ENCODE measurements at regions not wholly inside any gene's neighbourhood (a gene's known extent, or its start where the extent isn't known, plus 50 kb on each side); places are given as distances from the start of the nearest gene placed in this dataset.
A peak's percentile ranks its signal among the peaks of the same experiment; 100 is the strongest.

DNA sequence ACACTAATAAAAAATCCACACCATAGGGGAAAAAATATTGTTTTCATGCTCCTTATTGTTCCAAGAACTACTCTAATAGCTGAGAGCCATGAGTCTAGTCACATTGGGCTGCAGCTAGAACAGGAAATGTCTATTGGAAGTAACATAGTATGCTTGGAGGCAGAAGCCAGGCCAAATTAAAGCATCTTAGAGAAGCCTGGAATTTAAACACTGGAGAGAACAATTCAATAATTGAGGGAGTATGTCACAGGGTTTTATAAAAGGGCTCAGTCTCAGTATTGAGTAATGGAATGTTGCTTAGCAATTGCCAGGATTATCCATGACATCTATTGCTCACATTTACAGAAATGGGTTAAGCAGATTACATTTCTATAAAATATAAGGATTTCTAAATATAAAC, 471.3 kb downstream of the LMO4 start:
- no peak for DNase-seq (ENCODE audit: insufficient read length, low spot score)
- FAIRE-seq: no peak

DNA sequence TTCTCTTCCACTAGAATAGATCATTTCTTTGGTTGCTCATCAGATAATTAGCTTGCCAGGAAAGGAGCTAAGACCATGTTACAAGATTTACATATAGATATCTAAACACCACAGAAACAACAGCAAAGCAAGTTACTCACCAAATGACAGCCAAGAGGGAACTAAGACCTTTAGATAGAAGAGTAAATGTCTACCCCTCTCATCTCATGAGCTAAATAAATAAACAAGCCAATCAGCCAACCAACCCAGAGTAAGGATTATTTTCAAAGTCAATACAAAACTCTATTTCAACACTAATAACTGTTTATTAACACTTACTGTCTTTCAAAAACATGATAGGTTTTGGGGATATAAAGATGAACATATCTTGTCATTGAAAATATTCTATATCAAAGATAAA, 474.7 kb downstream of the LMO4 start:
- DNase-seq (ENCODE audit: insufficient read length, low spot score): no peak
- FAIRE-seq: no peak

DNA sequence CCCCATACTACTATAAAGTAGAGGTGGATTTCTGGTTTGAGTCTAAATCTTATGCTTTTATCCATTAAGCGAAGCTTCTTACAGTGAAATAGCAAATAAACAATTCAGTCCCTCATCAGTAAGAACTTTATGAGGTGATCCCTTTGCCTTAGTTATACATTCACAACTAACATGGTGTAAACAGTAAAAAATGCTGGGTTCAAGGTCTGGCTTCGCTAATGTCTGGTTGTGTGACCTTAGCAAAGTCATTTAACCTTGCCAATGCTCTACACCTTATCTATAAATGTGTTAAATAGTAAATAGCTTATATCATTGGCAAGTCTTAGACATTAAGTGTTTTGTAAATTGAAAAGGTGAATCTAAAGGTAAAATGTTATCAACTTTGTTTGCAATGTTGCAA, 475.4 kb downstream of the LMO4 start:
- FAIRE-seq (no peak), DNase-seq (ENCODE audit: insufficient read length, low spot score) (no peak)

DNA sequence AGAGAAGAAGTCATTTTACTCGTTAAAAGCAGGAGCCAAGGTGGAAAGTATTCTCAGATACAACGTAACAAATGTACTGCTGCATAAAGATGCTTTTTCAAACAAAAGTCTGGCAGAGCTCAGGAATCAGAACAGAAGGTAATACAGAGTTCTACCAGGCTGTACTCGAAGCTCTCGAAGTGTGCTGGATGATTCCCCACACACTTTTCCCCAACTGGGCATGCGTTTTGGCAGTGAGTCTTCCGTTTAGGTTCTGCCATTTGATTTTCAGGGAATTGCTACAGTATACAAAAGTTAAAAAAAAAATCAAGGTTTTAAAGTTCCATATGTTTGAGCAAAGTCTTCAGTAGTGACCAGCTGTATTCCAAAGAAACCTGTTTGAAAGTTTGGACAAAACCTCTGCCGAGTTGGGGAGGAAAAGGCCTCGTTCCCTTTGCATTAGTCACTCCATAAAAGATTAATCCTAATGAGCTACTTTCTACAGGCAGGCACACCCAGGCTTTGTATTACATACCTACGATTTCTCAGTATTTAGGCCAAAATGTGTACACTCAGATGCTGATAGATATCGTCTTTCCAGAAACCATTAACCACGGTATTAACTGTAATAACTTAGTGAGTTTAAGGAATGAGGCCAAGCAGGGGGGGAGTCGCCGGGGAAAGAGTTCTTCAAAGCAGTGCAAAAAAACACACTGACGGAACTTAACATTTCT, 477.1 kb downstream of the LMO4 start:
- DNase-seq (ENCODE audit: insufficient read length, low spot score): peak; percentile 20
- no peak for FAIRE-seq

DNA sequence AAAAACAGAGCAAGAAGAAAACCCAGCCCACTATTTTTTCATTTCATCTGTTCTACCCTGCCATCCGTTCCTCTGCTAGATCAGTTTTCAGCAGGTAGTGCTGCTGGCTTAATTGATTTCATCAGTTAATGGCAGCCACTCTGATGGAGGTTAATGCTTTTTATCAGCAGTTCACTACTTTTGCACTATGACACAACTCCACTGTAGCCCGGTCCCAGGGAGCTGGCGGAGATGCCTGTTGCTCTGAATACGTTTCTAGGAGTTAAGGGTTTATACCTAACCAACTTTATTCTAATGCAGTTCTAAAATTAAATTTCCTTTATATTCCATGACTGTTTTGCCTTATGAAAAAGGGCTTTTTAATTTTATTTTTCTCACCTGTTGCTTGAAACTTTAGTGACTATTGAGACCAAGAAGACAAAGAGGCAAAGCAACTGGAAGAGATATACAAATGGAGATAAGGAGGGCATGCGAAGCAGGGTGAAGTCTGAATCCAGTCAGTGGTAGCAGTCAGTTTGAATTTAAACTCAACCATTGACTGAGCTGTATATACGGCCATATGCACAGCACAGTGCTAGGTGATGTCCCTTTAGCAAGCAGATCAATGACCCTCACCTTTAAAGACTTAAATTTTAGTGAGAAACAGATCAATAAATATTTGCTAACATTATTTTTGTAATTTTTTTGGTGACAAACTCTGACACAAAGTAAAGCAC, 477.9 kb downstream of the LMO4 start:
- DNase-seq (ENCODE audit: insufficient read length, low spot score): no peak
- no peak for FAIRE-seq

DNA sequence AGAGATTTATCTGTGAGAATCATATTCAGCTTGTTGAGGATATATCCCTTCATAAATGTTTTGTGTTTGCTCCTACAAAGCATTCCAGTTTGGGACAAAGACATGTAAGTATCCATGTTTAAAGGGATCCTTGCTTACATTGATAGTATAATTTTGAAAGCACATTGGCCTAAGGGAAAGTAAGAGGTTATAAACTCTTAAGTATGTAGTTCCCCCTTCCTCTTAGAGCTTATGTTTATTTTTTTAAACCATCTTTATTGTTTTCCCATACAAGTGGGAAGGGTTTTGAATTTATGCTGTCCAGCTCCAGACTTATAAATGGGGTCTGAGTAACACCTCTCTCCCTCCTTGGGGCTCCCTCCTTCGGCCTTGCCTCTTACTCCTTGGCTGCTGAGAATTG, 481.5 kb downstream of the LMO4 start:
- DNase-seq (ENCODE audit: insufficient read length, low spot score) (no peak), FAIRE-seq (no peak)

DNA sequence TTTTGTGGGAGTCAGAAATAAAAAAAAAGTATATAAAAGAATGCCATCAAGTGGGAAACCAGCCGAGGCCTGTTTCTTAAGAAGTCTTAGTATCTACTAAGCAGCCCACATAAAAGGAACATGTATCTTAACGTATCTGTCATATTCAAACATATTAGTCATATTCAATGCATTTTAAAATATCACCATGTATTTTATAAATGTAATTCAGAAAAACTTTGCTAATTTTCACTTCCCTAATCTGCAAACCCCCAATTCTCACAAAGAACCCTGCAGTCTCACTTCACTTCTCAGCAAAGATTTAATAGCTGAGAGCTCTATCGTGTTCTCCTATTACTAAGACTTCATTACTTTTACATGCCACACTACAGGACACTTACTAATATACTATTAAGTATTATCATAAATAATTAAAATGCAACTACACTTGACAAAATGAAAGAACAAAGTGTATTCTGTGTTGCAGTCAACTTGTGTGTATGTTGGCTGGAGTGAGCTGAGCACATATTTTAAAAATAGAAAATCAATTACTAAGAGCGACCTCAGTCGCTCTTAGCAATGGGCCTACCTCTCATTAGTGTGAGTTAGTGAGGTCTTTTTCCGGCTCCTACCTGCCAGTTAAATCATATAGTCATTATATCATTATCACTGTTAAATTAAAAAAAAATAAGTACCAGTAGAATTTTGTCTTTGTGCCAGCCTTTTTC, 484.3 kb downstream of the LMO4 start:
- DNase-seq (ENCODE audit: insufficient read length, low spot score) (no peak), FAIRE-seq (no peak)

DNA sequence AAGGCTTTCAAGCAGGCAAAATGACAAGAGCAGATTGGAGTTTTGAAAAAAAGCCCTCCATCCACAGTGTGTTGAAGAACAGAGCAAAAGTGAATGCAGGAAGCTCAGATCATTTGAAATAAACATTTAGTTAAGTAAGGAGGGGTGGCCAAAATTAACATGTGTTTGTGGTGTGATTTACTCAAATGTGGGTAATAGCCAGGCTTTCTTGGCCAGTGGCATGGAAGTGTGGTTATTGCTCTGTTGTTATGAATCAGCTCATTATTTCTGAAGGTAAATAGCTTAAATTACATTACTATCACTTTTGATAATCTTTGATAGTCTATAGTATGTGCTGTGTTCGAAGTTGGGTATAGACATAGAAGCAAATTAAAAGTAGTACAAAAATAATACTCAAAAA, 485.9 kb downstream of the LMO4 start:
- FAIRE-seq: no peak
- no peak for DNase-seq (ENCODE audit: insufficient read length, low spot score)

DNA sequence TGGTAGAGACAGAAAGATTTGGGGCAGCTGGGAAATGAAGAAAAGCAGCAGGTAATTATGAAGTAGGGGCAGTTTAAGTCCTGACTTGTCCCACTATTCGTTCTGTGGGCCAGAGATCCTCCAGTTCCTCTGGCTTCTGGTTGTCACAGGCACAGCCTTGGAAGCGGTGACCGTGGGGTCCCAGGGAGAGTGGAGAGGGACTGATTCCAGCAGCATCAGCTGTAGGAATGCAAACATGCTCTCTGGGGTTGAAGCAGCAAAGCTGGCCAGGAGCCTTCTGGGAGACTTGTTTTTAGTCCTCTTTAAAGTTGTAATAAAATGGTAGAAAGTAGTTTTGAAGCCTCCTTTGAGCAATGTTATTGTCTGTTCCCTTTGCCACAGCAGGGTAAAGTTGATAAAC, 488.0 kb downstream of the LMO4 start:
- no peak for FAIRE-seq

DNA sequence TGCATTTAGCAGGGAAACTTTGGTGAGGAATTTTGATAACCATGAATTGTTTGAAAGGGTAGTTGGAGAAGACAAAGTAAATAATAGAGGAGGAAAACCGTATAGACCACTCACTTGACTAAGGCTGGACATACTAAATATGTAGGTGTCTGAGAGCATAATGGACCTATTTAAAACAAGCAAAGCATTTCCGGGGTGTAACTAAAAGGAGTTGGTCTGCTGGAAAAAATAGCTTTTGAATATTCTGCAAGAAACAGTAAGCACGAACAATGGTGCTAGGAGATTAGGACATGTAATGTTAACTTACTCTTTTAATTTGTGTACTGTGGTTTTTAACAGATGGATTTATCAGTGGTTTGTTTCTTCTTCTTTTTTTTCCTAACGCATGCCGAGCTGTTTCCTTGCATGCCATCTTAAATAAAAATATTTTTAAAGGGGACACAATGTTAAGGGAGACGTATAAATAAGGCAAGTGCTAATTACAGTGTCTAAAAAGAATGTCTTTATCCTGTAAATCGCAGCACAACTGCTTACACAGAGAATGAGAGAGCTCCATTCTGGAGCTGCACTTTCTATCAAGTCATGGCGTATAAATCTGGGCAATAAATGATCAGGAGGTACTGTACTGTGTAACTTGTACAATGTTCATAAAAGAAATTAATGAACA, 492.1 kb downstream of the LMO4 start:
- no peak for FAIRE-seq
- DNase-seq (ENCODE audit: insufficient read length, low spot score): no peak

More for the DNA sequence above, 488.0 kb downstream of the LMO4 start:
- no peak for DNase-seq (ENCODE audit: insufficient read length, low spot score)

DNA sequence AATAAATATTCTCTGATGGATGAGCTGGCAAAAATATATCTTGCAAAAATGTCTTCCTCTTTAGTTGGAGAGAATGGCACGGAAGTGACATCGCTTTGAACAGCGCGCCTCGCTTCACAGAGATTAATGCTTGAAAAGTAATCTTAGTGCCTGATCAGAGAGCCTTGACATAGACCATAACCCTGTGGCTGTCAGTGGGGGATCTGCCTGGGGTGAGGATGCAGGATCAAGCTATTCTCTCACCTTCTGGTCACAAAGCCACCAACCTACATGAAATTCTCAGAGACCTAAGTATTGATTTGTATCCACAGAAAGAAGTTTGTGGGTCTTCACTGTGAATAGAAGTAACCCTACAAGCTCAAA, 492.6 kb downstream of the LMO4 start:
- no peak for DNase-seq (ENCODE audit: insufficient read length, low spot score)
- FAIRE-seq: no peak

DNA sequence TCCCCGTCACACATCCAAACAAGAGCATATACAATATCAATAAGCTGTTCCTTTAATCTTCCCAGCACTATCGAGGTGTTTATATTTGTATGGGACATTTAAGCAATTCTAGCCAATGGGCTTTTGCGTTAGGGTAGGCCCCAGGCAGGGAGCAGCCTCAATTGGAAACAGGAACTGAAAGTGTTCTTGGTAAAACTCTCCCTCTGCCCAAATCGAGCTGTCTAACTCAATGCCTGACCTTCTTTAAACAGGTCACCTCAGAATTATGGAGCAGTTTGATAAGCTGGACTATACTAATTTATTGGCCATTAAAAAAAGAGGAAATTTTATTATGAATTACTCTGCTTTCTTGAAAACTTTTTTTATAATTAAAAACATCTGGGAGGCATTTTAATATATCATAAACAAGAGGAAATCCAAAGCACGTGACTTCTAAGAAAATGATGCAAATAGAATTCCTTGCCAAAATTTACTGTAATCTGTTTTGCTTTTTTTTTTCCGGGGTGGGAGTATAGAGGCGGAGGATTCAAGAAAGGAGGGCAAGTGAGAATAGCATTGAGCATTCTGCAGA, 498.1 kb downstream of the LMO4 start:
- no peak for DNase-seq (ENCODE audit: insufficient read length, low spot score)
- no peak for FAIRE-seq

DNA sequence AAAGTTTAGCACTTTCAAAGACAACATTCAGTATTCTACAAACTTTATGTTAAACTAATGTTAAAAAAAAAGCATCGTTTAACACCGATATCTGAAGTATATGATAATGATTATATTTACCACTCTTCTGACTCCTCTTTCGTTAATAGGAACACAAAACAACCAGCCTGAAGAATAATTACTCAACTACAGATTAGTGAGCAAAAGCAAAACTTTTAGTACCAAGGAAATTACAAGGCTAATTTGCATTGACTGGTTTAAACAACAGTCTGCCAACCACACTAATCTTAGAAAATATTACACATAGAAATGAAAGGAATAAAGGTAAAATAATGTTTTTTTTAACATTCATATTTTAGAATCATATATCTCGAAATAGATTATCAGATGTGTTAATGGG, 500.7 kb downstream of the LMO4 start:
- no peak for FAIRE-seq

DNA sequence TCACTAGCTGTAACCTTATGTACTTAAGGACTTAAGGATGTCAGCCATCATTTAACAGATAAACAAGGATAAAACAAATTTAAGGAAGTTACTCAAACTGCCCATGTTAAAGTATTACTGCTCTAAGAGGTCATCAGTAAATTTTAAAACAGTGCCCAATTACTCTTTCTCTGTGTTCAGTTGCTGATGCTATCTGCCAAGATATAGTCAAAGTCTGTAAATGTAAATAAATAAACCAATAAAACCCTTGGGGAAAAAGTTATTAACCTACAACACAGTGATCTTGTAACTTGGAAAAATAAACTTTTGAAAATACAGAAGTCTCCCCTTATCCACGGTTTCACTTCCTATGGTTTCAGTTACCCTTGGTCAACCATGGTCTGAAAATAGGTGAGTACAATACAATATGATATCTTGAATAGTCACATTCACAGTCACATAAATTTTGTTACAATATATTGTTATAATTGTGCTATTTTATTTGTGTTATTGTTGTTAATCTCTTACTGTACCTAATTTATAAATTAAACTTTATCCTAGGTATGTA, 501.8 kb downstream of the LMO4 start:
- DNase-seq (ENCODE audit: insufficient read length, low spot score): no peak
- no peak for FAIRE-seq

More for the DNA sequence above, 500.7 kb downstream of the LMO4 start:
- no peak for DNase-seq (ENCODE audit: insufficient read length, low spot score)

DNA sequence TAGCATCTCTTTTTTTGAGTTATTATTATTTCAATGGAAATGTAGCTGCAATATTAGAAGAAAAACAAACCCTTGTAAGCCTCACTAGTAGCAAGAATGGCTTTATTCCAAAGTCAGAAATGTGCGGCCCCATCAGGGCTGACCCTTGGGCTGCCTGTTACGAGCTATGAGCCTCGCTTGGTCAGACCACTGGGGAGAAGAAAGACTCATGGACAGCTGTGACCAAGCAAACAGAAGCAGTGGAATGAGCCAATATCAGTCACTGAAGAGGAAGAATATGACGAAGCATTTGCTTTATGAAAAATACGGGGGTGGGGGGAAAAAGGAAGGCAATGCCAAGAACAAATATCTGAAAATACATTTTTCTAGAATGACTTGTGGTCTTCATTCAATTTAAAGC, 504.5 kb downstream of the LMO4 start:
- no peak for FAIRE-seq
- DNase-seq (ENCODE audit: insufficient read length, low spot score): no peak

DNA sequence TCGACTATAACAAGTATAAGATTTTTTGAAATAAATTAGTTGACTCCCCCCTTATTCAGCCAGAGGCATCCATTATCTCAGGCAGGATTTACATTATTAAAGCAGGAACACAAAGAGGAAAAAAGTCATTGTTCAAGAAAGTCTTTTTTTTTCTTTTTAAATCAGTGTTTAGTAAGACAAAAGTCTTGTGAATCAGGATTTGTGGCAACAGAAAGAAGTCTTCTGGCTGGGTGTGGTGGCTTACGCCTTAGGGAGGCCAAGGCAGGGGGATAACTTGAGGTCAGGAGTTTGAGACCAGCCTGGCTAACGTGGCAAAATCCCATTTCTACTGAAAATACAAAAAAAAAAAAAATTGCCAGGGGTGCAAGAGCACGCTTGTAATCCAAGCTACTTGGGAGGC, 505.5 kb downstream of the LMO4 start:
- DNase-seq (ENCODE audit: insufficient read length, low spot score): no peak
- no peak for FAIRE-seq

DNA sequence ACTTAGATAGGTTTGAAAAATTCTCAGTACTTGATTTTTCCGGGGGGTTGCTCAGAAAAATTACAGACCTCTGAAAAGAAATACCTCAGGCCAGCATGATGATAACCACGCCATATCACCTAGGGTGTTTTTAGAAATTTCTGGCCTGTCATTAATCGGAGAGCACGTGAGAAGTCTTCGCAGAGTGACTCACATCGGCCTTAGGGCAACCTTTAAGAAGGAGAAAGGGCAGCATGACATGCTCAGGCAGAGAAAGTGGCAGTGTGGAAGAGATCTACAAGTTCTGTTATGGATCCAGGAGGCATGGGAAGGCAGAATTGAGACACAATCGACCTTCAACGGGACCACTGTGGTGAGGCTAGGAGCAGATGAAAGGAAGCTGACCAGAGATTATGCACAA, 506.3 kb downstream of the LMO4 start:
- DNase-seq (ENCODE audit: insufficient read length, low spot score) (no peak), FAIRE-seq (no peak)

DNA sequence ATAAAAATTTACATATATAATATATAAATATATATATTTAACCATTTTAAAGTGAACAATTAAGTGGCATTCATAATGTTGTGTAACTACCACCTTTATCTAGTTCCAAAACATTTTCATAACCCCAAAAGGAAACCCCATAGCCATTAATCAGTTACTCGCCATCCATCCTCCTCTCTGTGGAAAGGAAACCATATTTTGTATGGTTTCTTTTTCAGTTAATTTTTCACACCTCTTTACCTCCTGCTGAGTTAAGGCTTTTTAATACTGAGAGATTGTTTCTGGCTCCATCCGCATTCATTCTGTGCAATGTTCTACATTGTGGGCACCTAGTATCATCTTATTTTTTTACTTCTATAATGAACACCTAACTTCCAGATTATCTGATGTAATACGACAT, 512.1 kb downstream of the LMO4 start:
- DNase-seq (ENCODE audit: insufficient read length, low spot score): no peak
- no peak for FAIRE-seq

DNA sequence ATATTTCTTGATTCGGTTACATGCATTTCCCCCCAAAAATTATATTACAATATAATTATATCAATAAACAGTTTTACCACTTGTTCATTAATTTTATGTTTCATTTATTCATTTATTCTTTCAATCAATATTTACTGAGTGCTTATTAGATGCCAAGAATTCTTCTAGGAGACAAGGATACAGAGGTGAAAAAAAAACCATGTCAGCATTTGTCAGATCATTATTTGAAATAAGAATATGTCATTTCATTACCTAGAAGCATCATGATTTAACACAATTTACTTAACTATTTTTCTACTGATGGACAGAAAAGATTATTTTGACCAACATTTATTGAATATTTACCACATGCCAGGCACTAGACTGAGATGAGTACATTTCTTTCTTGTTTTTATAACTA, 512.7 kb downstream of the LMO4 start:
- FAIRE-seq (no peak), DNase-seq (ENCODE audit: insufficient read length, low spot score) (no peak)

DNA sequence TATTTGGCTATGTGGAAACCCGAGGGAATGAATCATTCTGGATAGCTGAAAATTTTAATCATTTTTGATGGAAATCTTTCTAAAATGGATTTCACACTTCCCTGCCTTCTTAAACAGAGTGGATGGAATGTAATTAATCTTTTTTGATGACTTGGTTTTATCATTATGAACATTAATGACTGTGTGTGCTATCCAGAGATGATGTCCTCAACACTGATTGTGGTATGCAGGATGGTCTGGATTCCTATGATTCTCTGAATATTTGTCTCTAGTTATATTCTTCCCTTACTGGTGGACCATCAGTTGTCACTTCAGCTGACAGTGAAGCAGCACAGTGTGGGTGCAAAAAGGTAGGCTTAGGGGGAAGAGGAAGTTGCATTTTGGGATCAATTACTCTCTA, 513.5 kb downstream of the LMO4 start:
- FAIRE-seq (no peak), DNase-seq (ENCODE audit: insufficient read length, low spot score) (no peak)

DNA sequence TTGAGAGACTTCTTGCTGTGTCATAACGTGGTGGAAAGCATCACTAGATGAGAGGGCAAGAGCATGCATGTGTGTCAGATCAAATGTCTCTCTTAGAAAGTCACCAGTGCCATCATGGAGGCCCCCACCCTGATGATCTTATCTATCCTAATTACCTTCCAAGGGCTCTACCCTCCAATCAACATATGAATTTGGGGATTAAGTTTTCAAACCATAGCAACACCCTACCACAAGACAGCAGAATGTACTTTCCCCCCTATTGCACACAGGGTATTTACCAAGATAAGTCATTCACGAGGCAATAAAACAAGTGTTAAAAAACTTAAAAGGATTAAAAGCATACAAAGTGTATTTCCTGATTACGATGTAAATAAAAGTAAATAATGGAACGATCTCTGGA, 515.6 kb downstream of the LMO4 start:
- FAIRE-seq: no peak
- no peak for DNase-seq (ENCODE audit: insufficient read length, low spot score)

Data from HTR-8/SVneo (cell line).